HL-60/S4 treated with phorbol 12-myristate 13-acetate at 8.2 ng/mL for 4 days and 3 days (cell line): ENCODE measurements at regions not wholly inside any gene's neighbourhood (a gene's known extent, or its start where the extent isn't known, plus 50 kb on each side); places are given as distances from the start of the nearest gene placed in this dataset.
"Not testable (repeated sequence)": the region's sequence is repeated elsewhere in the genome, so short reads cannot be mapped to it uniquely, and the experiment has no call there.

Experiments
- in situ Hi-C: fragments of 300-500 bp; cut with MboI; formaldehyde crosslinking; loops from 2 replicates; pipeline ENCODE4 v1.15.0; 2022; ENCODE audit warnings: low sequenced_read_pairs

DNA sequence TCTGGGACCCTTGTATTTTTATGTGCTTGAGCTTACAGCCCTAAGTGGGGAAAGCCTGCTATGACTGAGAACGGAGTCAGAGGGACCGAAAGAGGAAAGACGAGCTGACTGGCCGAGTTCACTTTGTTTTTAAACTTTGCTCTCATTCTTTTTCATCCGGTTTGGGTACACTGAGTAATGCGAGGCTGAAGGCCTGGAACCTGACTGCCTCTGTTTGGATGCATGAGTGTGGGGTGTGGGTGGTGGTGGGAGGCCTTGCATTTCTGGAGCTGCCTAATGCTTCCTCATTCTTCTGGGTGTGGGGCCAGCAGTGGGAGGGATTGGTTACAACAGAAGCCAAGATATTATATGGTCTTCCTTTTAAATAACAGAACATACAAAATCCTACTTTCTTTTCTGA lies 155.5 kb downstream of the BUB3 start:
- in situ Hi-C loops = no loop called here

DNA sequence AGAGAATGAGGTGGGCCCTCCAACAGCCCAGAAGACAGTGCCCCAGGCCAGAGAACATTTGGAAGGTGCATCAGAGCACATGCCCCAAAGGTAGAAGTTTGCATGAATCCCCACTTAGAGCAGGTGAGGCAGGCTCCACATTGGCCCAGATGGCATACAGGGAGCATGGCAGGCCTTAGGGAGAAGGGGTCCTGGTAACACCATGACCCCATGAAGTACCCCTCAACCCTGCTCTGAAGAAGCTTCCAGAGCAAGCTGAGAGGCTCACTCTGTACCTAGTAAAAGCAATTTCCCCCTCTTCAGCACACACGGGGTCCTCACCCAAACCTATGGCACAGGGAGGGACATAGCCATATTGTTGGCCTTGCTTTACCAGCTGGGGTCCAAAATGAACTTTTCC lies 162.6 kb downstream of the BUB3 start:
- in situ Hi-C loops = no loop called here

DNA sequence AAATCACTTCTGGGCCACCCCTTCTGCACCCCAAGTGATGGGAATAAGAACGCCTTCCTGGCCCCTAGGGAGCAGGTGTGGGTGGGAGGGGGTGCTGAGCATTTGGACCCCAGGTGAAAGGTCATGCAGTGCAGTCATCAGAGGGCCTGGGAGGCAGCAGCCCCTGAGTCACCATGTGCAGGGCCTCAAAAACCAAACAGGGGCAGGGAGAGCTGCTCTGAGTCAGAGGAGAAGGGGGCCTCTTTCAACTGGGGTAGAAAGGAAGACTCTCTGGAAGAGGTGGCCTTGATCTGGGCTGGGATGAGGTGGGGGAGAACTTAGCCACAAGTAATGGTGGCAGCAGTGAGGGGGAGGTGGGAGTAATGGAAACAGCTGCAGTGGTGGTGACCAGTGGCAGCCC lies 164.3 kb downstream of the BUB3 start:
- in situ Hi-C loops = no loop called here

DNA sequence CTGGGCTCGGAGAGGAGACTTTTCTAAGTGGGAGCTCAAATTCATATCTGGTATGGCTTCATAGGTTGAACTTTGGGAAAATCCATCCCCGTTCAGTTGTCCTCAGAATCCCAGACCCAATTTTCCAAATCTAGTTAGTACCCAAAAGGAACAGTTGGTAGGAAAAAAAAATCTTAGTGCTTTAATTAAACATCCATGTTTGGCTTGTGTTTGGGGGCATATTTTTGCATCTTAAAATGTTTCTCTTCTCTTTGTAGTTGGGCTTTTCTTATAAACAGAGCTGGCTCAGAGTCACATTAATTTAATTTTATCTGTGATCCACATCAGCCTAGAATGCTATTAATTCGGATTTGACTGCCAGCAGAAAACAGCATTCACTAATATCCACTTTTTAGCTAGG lies 165.9 kb downstream of the BUB3 start:
- in situ Hi-C loops = no loop called here

DNA sequence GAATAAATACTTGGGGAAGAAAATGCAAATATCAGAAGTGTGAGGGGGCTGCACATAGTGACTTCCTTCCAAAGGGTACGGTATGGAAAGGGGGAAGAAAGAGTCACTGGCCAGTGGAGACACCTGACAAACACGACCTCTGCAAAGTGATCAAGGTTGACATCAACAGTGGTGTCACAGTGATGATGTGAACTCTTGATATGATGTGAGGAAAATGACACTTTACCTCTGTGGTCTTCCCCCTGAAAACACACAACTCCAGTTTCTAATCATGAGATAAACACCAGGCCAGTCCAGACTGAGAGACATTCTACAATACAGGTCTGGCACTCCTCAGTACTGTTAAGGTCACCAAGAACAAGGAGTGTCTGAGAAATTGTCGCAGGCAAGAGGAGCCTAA lies 169.7 kb downstream of the BUB3 start:
- in situ Hi-C loops = no loop called here

DNA sequence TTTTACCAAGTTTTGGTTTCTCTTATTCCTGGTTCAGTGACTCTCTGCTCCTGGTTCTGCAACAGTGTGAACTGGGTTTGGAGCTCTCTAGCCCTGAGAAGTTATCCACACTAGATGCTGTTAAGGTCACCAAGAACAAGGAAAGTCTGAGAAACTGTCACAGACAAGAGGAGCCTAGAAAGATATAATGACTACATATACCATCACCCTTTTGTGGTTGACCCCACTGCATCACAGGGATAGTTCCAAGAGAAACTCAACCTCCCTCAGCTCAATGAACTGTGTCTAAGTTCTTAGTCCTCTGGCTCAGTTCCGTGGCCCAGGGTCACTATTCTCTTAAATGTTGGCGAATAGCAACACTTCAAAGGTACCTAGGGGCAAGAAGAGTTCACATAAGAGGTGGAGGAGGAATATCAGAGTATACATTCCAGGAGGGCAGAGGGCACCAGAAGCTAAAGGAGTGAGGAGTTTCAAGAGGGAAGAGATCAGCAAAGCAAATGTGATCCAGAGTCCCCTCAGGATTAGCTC lies 171.5 kb downstream of the BUB3 start:
- in situ Hi-C loops = no loop called here

DNA sequence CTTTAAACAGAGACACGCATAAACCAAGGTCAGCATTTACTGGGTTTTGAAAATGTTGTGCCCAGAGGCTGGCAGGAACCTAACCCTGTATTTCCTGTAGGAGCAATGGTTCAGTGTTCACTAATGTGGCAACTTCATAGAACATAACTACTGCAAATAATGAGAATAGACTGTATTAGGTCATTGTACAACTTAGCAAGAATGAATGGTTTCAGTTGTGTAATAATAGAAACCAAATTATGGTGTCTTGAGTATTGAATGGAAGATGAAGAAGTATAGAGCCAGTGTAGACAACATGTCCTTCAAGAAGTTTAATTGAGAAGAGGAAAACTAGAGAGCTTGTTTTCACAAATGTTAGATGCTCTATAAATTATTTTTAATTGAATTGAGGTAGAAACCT lies 172.5 kb downstream of the BUB3 start:
- in situ Hi-C loops = no loop called here

DNA sequence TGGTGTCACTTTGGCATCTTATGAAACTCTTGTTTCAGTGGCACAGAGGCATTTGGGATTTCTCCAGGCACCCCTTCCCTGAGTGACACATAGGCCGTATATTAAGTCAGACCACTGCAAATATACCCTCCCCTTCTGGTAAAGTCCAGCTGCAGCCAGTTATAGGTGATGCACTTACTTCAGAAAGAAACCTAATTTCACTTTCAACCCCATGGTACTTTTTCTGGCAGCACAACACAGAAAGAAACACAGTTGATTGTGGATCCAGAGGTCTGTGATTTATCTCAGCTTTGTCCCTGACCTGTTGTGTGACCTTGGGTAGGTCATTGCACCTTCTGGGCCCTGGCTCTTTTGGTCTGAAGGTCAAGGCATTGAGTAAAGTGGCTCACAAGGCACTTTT lies 173.2 kb downstream of the BUB3 start:
- in situ Hi-C loops = no loop called here

DNA sequence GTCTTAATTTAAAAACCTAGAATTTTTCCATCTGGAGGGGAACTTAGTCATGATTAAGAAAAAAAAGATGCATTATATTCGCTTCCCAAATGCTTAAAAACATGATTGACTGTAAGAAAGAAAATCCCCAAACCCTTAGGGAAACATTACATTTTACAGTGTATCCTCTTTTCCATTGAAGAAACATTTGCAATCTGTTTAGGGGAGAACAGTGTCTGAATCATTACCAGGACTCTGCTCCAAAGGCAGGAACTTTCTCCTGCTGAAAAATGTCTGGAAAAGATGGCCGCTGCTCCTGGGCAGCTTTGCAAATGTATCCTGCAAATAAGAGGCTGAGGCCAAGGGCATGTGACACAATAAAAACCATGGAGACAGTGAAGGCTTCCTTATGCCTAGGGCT lies 173.7 kb downstream of the BUB3 start:
- in situ Hi-C loops = no loop called here

DNA sequence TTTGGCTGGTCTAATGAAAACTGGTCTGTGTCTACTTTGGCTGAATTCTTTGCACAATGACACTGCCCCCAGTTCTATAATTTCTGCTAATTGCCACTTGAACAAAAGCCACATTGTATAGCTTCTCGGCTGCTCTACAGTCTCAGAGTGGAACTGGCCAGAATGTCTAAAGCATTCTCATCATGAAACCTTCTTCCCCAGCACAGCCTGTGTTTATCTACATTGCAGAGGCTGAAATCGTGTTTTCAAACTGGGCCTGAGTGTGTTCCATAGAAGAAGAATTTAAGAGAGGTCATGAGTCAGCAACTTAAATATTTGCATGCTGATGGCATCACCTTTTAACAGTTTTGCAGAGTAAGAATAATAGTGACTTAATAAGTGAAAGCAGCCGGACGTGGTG lies 177.2 kb downstream of the BUB3 start:
- in situ Hi-C loops = no loop called here

DNA sequence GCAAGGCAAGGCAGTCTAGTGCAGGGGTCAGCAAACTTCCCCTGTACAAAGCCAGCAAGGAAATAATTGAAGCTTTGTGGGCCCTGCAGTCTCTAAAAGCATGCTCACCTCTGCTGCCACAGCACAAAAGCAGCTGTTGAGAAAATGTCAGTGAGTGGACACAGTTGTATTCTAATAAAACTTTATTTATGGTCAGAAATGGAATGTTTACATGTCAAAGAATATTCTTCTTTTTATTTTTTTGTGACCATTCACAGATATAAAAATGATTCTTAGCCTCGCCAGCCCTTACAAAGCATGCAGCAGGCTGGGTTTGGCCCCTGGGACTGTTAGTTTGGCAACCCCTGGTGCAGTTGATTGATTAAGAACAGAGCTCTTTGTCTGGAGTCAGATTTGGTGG lies 192.4 kb downstream of the BUB3 start:
- in situ Hi-C loops = no loop called here

DNA sequence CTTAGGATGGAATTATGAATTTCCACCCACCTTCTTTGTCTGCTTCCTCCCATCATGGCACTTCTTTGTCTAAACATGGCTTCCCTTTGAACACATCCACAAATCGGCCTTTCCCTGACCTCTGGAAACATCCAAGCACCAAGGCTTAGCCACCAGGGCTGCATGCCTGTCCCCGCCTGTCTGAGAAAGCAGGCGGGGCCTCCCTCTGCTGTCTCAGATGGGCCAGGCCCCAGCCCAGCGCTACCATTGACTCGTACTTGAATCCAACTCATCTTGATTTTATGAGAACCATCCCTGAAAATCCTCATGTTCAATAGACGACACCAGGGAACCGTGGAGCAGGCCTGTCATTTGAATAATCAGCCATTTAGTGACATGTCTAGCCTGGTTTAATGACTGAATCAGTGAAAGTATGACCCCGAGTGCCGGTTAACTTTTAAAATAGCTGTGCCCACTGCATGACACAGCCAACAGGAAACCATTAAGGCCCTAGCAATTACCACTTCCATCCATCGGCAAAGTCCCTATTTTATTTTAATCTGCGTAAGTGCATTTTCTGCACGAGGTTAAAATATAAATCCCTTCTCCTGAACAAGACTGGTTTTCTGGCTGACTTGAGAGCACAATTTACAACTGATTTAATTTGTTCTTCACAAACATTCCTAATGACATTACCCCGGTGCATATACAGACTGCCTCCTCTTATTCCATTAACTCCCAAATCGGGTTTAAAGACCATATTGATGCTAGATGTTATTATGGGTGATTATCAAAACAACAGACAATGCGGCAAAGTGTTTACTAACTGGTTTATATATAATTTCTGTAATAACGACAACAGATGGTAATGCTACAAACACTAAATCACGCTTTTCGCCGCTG lies 194.7 kb downstream of the BUB3 start:
- in situ Hi-C loops = no loop called here

DNA sequence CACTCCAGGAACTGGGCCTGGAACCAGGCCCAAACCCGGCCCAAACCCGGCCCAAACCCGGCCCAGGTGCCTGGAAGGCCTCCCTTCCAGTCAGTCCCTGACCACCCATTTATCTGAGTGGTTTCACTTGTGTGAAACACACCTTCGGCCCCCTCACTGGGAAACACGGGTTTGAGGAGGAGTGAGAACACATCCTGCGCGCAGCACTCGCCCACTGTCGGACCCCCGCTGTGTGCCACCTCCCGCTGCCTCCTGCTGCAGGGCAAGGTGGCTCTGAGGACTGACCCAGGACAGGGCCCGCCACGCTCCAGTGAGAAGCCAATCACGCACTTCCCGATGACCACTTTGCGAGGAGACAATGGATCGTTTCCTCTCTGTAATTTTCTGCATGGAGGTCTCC lies 197.5 kb downstream of the BUB3 start:
- in situ Hi-C loops = no loop called here

DNA sequence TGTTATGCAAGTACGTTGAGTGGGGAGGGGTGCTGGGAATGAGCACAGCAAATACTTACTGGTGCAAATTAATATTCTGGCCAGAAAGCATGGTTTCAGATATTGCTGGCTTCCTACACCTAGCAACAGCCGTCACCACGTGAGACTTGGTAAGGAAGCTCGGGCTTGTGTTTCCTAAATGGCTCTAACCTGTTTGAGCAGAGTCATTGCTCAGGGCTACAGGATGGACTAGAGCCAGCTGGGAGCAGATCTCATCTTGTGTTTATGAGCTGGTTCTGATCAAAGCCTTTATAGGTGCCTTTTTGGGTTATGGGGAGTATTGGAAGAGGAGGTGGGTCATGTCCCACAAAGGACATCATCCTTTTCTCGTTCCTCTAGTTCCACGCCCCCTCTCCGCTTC lies 200.3 kb downstream of the BUB3 start:
- in situ Hi-C loops = no loop called here

DNA sequence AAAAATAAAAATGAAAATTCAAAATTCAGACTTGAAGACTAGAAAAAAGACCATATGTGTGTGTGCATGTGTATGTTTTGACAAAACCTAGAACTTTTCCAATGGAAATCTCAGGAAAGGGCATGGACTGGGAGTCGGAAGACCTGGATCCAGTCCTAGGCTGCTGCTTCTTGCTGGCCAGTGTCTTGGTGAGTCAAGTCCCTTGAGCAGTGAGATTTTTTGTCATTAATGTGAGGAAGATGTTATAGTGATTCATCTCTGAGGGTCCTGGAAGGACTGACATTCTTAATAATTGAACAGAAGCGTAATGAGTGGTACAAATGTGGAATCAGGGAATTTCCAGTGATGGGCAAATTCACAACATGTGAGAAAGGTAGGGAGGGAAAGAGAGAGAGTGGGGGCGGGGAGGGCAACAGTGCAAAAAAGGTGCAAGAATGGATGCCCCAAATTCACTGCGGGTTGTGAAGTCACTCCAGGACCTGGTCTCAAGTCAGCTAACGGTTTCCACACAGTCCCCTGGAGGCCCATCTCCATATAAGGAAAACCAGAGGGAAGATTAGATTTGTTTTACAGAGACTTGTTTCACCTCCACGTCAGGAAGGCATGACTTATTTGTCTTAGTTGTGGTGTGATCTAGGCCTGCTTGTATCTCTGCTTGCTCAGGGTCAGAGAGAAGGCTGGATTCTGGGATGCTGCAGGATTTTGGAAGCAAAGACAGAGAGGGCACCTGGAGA lies 201.7 kb downstream of the BUB3 start:
- in situ Hi-C loops = no loop called here

DNA sequence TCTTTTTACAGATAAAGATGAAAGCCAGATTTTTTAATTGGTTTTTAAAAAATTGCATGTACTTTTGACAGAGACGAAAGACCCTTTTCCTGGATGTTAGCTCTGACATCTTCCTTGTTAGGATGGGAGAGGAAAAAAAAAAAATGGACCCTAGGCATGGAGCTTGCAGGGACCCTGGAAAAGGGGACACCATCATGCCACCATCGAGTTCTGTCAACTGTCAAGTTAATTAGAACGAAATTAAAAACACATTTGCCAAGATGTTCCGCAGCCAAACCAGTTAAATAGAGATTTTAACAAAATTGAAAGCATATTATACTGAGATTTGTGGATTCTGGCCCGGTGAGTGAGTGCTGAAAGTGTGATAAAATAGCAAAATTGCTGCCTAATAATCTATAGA lies 202.6 kb downstream of the BUB3 start:
- in situ Hi-C loops = no loop called here

DNA sequence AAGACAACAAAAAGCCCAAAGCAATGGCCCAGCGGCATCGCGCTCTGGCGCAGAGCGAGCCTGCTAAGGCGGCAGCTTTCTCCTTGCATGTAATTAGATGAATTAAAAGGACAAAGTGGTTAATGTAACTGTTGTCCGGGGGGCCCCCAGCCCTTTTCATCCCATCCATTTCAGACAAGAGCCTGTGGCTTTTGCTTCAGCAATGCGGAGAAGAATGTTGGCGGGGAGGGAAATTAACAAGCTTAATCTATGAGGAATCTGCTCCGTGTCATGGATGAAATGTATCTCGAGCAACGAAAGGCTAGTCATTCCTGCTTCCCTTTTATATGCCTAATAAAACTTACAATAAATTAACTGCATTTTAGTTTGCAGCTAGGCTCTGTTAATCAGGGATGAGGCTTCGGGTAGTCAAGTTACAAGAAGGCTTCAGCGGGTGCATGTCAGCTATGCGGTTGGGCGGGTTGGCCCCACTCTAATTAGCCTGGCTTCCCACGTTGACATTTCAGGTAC lies 203.3 kb downstream of the BUB3 start:
- in situ Hi-C loops = no loop called here

DNA sequence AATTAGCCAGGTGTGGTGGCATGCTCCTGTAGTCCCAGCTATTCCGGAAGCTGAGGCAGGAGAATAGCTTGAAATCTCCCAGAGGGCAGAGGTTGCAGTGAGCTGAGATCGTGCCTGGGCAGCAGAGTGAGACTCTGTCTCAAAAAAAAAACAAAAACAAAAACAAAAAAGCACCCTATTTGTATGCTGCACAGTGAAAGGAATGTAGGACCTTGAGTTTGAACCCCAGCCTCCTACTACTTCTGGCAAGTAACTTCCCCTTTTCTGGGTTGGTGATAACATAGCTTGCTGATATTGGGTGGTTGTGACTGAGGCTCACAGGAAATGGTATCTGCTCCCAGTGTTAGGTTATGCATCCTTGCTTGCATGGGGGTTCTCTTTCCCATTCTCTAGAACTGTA lies 205.3 kb downstream of the BUB3 start:
- in situ Hi-C loops = no loop called here

DNA sequence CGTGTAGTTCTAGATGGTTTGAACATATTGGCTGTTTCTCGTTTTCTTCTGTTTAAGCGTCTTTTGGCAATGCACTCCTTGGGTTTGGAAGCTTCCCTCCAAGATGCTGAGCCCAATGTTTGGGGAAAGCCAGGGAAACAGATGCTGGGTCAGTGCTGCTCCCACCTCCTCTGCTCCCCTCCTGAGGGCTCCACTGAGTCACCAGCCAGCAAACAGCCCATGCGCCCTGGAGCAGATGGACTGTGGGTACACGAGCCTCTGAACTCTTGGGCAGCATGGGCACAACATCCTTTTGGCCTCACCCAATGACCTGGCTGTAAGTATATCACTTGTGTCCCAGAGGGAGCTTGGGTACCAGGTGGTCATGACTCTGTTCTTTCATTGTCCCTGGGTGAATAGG lies 207.6 kb downstream of the BUB3 start:
- in situ Hi-C loops = no loop called here

DNA sequence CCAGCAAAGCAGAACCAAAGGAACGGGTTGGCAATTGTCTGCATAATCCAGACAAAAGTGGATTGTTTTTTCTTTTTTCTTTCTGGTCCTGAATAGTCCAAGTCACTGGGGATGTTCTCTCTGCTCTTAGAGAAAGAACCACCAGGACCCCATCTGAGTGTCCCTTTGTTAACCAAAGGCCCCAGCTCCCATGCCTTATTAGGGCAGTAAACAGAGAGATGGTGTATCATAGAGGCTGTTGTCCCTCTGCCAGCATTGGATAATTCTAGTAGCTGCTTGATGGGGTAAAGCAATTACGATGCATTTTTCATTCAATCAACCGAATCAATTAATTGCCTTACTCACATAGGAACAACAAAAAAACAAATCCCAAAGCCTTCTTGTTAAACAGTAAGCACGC lies 213.0 kb downstream of the BUB3 start:
- in situ Hi-C loops = no loop called here

DNA sequence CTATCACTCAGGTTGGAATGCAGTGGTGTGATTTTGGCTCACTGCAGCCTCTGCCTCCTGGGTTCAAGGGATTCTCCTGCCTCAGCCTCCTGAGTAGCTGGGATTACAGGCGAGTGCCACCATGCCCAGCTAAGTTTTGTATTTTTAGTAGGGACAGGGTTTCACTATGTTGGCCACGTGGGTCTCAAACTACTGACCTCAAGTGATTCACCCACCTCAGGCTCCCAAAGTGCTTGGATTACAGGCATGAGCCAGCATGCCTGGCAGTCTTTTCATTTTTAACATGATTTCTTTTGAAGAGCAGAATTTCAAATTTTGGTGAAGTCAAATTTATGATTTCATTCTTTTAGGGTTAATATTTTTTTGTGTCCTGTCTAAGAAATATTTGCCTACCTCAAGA lies 217.4 kb downstream of the BUB3 start:
- in situ Hi-C loops = not testable (repeated sequence)

DNA sequence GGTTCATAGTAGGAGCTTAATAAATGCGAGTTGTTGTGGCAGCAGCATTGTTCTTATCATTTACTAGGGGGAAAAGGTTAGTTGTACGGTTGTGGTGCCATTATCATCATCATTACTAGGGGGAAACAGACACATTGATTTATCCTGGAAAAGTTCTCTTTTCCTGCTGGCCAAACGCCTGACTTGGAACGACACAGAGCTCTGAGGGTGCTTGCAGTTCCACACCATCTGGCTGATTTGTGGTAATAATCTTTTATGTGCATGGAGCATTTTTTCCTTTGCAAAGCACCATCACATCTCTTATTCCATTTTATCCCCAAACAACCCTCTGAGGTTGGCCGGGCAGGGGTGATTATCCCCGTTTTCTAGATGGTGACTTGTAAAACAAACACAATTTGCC lies 219.4 kb downstream of the BUB3 start:
- in situ Hi-C loops = no loop called here
